Suprapubic skin (tissue), 4 donors: ENCODE measurements at regions not wholly inside any gene's neighbourhood (a gene's known extent, or its start where the extent isn't known, plus 50 kb on each side); places are given as distances from the start of the nearest gene placed in this dataset.

Experiments
- DNase-seq, 2 donors: peaks; one replicate each; pipeline ENCODE4 v3.0.0-alpha.2; 2019; ENCODE audit warnings: low spot score in 2 of 2
- H3K27ac ChIP-seq: fragments of 200-600 bp; sonication (generic); one replicate; pipeline ENCODE4 v1.5.1; 2019
- H3K27me3 ChIP-seq: fragments of 200-600 bp; sonication (generic); one replicate; pipeline ENCODE4 v1.5.1; 2019
- H3K36me3 ChIP-seq: fragments of 200-600 bp; sonication (generic); one replicate; pipeline ENCODE4 v1.5.1; 2019
- H3K4me1 ChIP-seq: fragments of 200-600 bp; sonication (generic); one replicate; pipeline ENCODE4 v1.5.1; 2019
- H3K4me3 ChIP-seq: fragments of 200-600 bp; sonication (generic); one replicate; pipeline ENCODE4 v1.5.1; 2019; ENCODE audit warnings: mild to moderate bottlenecking
- H3K9me3 ChIP-seq: fragments of 200-600 bp; sonication (generic); one replicate; pipeline ENCODE4 v1.5.1; 2019
- CTCF ChIP-seq, 2 donors: fragments of 200-600 bp in 1 of 2; fragments of 450-650 bp in 1 of 2; sonication (generic) in 1 of 2; IDR thresholded peaks; one replicate each; pipeline ENCODE4 v1.5.1; 2016 to 2019; ENCODE audit warnings: antibody characterized with exemption in 2 of 2, mild to moderate bottlenecking in 1 of 2, moderate library complexity in 1 of 2
- EP300 ChIP-seq: sonication (generic); formaldehyde crosslinking; IDR thresholded peaks from one replicate; pipeline ENCODE4 v1.6.1; 2017; ENCODE audit warnings: antibody characterized with exemption
- POLR2A ChIP-seq, 2 donors: fragments of 450-650 bp; IDR thresholded peaks; one replicate each; pipeline ENCODE4 v1.6.1; 2017; ENCODE audit warnings: antibody characterized with exemption in 2 of 2, mild to moderate bottlenecking in 2 of 2, moderate library complexity in 2 of 2
- POLR2AphosphoS5 ChIP-seq, 3 donors: sonication (generic); formaldehyde crosslinking; IDR thresholded peaks; one replicate each; pipeline ENCODE4 v1.6.1; 2017; ENCODE audit warnings: antibody characterized with exemption in 3 of 3
- WGBS: methylation state at CpG from one replicate; pipeline ENCODE4 v1.1.5; 2018; 5-methylcytosine and 5-hydroxymethylcytosine counted together

GRCh38 chr10:130772676-130773075 is 538.8 kb downstream of the TCERG1L start:
- Histone ChIP-seq H3K4me1 (no peaks in the 10 kb centered on the region), H3K27me3 (peaks cover 19% of the 10 kb centered on the region), H3K27ac (no peak overlapping the region), H3K36me3 (no peaks in the 10 kb centered on the region), H3K4me3 (no peak overlapping the region), H3K9me3 (peaks cover 4% of the 10 kb centered on the region)
- TF ChIP-seq POLR2AphosphoS5 (IDR thresholded peaks at IDR 0.05) (no peak), POLR2A (IDR thresholded peaks at IDR 0.05) (no peak), CTCF (IDR thresholded peaks at IDR 0.05) (no peak), EP300 (no peak)
- 77% methylated on average over 5 of the region's 5 CpGs for WGBS
- DNase-seq, result peak; percentile 38 to 41

- H3K27ac ChIP-seq, result no peak overlapping the region
- peak in 1 of 2 donors; percentile 3 for DNase-seq
- H3K4me1 ChIP-seq, result no peaks in the 10 kb centered on the region
- H3K36me3 ChIP-seq, result no peaks in the 10 kb centered on the region
- H3K9me3 ChIP-seq, result no peaks in the 10 kb centered on the region
- H3K4me3 ChIP-seq, result no peak overlapping the region
- TF ChIP-seq POLR2AphosphoS5 (IDR thresholded peaks at IDR 0.05), result no peak
- TF ChIP-seq CTCF (IDR thresholded peaks at IDR 0.05), result no peak
- TF ChIP-seq EP300, result no peak
- no peak for TF ChIP-seq POLR2A (IDR thresholded peaks at IDR 0.05)
- peaks cover 19% of the 10 kb centered on the region for H3K27me3 ChIP-seq
- 76% methylated on average over 8 of the region's 8 CpGs for WGBS
Measured at GRCh38 chr10:130773941-130774340, 537.6 kb downstream of the TCERG1L start.

- TF ChIP-seq EP300, result no peak
- TF ChIP-seq CTCF (IDR thresholded peaks at IDR 0.05), result no peak
- no peak for TF ChIP-seq POLR2AphosphoS5 (IDR thresholded peaks at IDR 0.05)
- TF ChIP-seq POLR2A (IDR thresholded peaks at IDR 0.05), result no peak
- 94% methylated on average over 2 of the region's 6 CpGs for WGBS
Measured at GRCh38 chr10:130774871-130775270, 536.6 kb downstream of the TCERG1L start.

GRCh38 chr10:130775311-130775710 is 536.2 kb downstream of the TCERG1L start:
- no peaks in the 10 kb centered on the region for H3K36me3 ChIP-seq
- no peak overlapping the region for H3K27ac ChIP-seq
- H3K4me1 ChIP-seq, result no peaks in the 10 kb centered on the region
- no peaks in the 10 kb centered on the region for H3K9me3 ChIP-seq
- TF ChIP-seq POLR2A (IDR thresholded peaks at IDR 0.05) (no peak), EP300 (no peak), POLR2AphosphoS5 (IDR thresholded peaks at IDR 0.05) (no peak), CTCF (IDR thresholded peaks at IDR 0.05) (no peak)
- peak in 1 of 2 donors; percentile 47 for DNase-seq
- H3K27me3 ChIP-seq, result peaks cover 16% of the 10 kb centered on the region
- H3K4me3 ChIP-seq, result no peak overlapping the region
- 89% methylated on average over 1 of the region's 1 CpG for WGBS

More at GRCh38 chr10:130774871-130775270, 536.6 kb downstream of the TCERG1L start:
- Histone ChIP-seq H3K36me3 (no peaks in the 10 kb centered on the region), H3K4me3 (no peak overlapping the region), H3K27ac (no peak overlapping the region), H3K4me1 (no peaks in the 10 kb centered on the region), H3K9me3 (no peaks in the 10 kb centered on the region), H3K27me3 (peaks cover 19% of the 10 kb centered on the region)
- DNase-seq, result peak in 1 of 2 donors; percentile 26

- H3K27ac ChIP-seq, result no peak overlapping the region
- H3K4me3 ChIP-seq, result no peak overlapping the region
- TF ChIP-seq POLR2AphosphoS5 (IDR thresholded peaks at IDR 0.05) (no peak), CTCF (IDR thresholded peaks at IDR 0.05) (no peak), EP300 (no peak), POLR2A (IDR thresholded peaks at IDR 0.05) (no peak)
- peak in 1 of 2 donors; percentile 11 for DNase-seq
- no peaks in the 10 kb centered on the region for H3K9me3 ChIP-seq
- WGBS, result 66% methylated on average over 10 of the region's 10 CpGs
- H3K36me3 ChIP-seq, result no peaks in the 10 kb centered on the region
- peaks cover 16% of the 10 kb centered on the region for H3K27me3 ChIP-seq
- no peaks in the 10 kb centered on the region for H3K4me1 ChIP-seq
Measured at GRCh38 chr10:130776724-130777123, 534.8 kb downstream of the TCERG1L start.
